H1 (cell line): ENCODE measurements at regions not wholly inside any gene's neighbourhood (a gene's known extent, or its start where the extent isn't known, plus 50 kb on each side); places are given as distances from the start of the nearest gene placed in this dataset.

ENCODE experiments used
- CTCF ChIA-PET: fragments of 300-600 bp; sonication (Branson Sonifier 250); formaldehyde crosslinking; loops from one replicate; lab custom pipeline; 2021; ENCODE audit not compliant: partially characterized antibody; lab: Charles Lee
- POLR2A ChIA-PET: fragments of 300-600 bp; sonication (Branson Sonifier 250); formaldehyde crosslinking; loops from one replicate; lab custom pipeline; 2021; ENCODE audit warnings: inconsistent platforms; ENCODE audit not compliant: partially characterized antibody; lab: Charles Lee
- DNase-seq, 2 experiments: peaks; one replicate each; pipeline versions ENCODE4 v3.0.0 to v3.0.0-alpha.2; 2010 to 2022; ENCODE audit warnings: low spot score in 2 of 2, low read depth in 1 of 2, mixed read lengths in 1 of 2
- FAIRE-seq: peaks from 2 replicates; lab custom pipeline; 2011; peaks lifted over from hg19 to GRCh38; lab: Jason Lieb, UNC
- H2AFZ ChIP-seq: 2 replicates; pipeline ENCODE4 v1.8.1; 2012; ENCODE audit warnings: low read length, inconsistent platforms
- H2AK5ac ChIP-seq: 2 replicates; pipeline ENCODE4 v1.6.1; 2013; ENCODE audit warnings: low read depth, low read length
- H2BK120ac ChIP-seq: replicated peaks from 2 replicates; pipeline ENCODE3; 2013; ENCODE audit warnings: low read depth, low read length, inconsistent platforms
- H2BK12ac ChIP-seq: 2 replicates; pipeline ENCODE4 v1.6.1; 2013; ENCODE audit warnings: low read depth, low read length
- H2BK15ac ChIP-seq: 2 replicates; pipeline ENCODE4 v1.6.1; 2013; ENCODE audit warnings: low read length
- H2BK20ac ChIP-seq: 2 replicates; pipeline ENCODE4 v1.6.1; 2013; ENCODE audit warnings: low read length
- H2BK5ac ChIP-seq: 2 replicates; pipeline ENCODE4 v1.6.1; 2013; ENCODE audit warnings: low read depth, low read length
- H3K14ac ChIP-seq: 2 replicates; pipeline ENCODE4 v1.6.1; 2013; ENCODE audit warnings: inconsistent platforms; ENCODE audit not compliant: insufficient read length
- H3K18ac ChIP-seq: 2 replicates; pipeline ENCODE4 v1.6.1; 2013; ENCODE audit warnings: low read length; ENCODE audit errors: extremely low read depth
- H3K23ac ChIP-seq: 2 replicates; pipeline ENCODE4 v1.6.1; 2013; ENCODE audit warnings: inconsistent platforms; ENCODE audit not compliant: insufficient read length
- H3K23me2 ChIP-seq: 2 replicates; pipeline ENCODE4 v1.6.1; 2013; ENCODE audit warnings: low read depth, low read length
- H3K27ac ChIP-seq: 2 replicates; pipeline ENCODE4 v1.6.1; 2011; ENCODE audit warnings: low read depth, low read length, inconsistent platforms
- H3K27me3 ChIP-seq, 4 experiments: replicated peaks in 1 of 4; 1 replicate in 1 of 4; 2 replicates in 3 of 4; pipeline versions ENCODE4 v1.6.1 to v1.8.1; 2011 to 2013; ENCODE audit warnings: low read length in 3 of 4, mild to moderate bottlenecking in 3 of 4, inconsistent platforms in 2 of 4, mixed read lengths in 2 of 4, moderate library complexity in 1 of 4; ENCODE audit not compliant: control insufficient read depth in 3 of 4, insufficient read depth in 3 of 4; ENCODE audit errors: extremely low read depth in 1 of 4
- H3K36me3 ChIP-seq, 4 experiments: 2 replicates each; pipeline versions ENCODE4 v1.6.1 to v1.8.1; 2011 to 2013; ENCODE audit warnings: mild to moderate bottlenecking in 4 of 4, low read length in 3 of 4, moderate library complexity in 2 of 4, control low read depth in 1 of 4, inconsistent platforms in 1 of 4; ENCODE audit not compliant: insufficient read depth in 4 of 4, control insufficient read depth in 2 of 4
- H3K4ac ChIP-seq: replicated peaks from 2 replicates; pipeline ENCODE3; 2013; ENCODE audit warnings: low read length, low read depth, mixed read lengths, inconsistent platforms; ENCODE audit not compliant: insufficient read length
- H3K4me1 ChIP-seq, 4 experiments: replicated peaks in 1 of 4; 1 replicate in 1 of 4; 2 replicates in 3 of 4; pipeline versions ENCODE4 v1.6.1 to v1.8.1; 2011 to 2013; ENCODE audit warnings: low read length in 3 of 4, inconsistent platforms in 2 of 4, mixed read lengths in 1 of 4; ENCODE audit not compliant: insufficient read depth in 4 of 4, control insufficient read depth in 3 of 4
- H3K4me2 ChIP-seq, 2 experiments: 2 replicates each; pipeline versions ENCODE4 v1.6.1 to v1.8.1; 2011 to 2013; ENCODE audit warnings: low read depth in 2 of 2, low read length in 2 of 2, control low read depth in 1 of 2, inconsistent platforms in 1 of 2, mild to moderate bottlenecking in 1 of 2; ENCODE audit not compliant: insufficient read depth in 1 of 2
- H3K4me3 ChIP-seq, 4 experiments: fragments of 200-600, 300-600 bp in 1 of 4; sonication (generic), shearing (Covaris generic), sonication (Bioruptor Twin) in 1 of 4; 2 replicates each; pipeline versions ENCODE4 v1.5.1 to v1.8.1; 2011 to 2016; ENCODE audit warnings: low read length in 4 of 4, low read depth in 3 of 4, control low read depth in 2 of 4, inconsistent platforms in 2 of 4, mild to moderate bottlenecking in 2 of 4, mixed read lengths in 1 of 4, moderate library complexity in 1 of 4; ENCODE audit not compliant: insufficient read depth in 2 of 4; ENCODE audit errors: extremely low read depth in 1 of 4
- H3K56ac ChIP-seq: replicated peaks from 2 replicates; pipeline ENCODE3; 2013; ENCODE audit warnings: low read depth, mild to moderate bottlenecking, mixed read lengths, low read length, inconsistent platforms; ENCODE audit not compliant: insufficient read length
- H3K79me1 ChIP-seq: 2 replicates; pipeline ENCODE4 v1.6.1; 2013; ENCODE audit warnings: low read depth, low read length, control low read depth
- H3K79me2 ChIP-seq, 2 experiments: 2 replicates each; pipeline versions ENCODE4 v1.6.1 to v1.8.1; 2012 to 2013; ENCODE audit warnings: low read length in 2 of 2, mild to moderate bottlenecking in 2 of 2, inconsistent platforms in 1 of 2; ENCODE audit not compliant: insufficient read depth in 2 of 2, control insufficient read depth in 1 of 2
- H3K9ac ChIP-seq, 4 experiments: replicated peaks in 1 of 4; 1 replicate in 1 of 4; 2 replicates in 3 of 4; pipeline versions ENCODE4 v1.6.1 to v1.8.1; 2011 to 2013; ENCODE audit warnings: low read depth in 3 of 4, low read length in 3 of 4, control low read depth in 2 of 4, mild to moderate bottlenecking in 2 of 4, moderate library complexity in 2 of 4, inconsistent platforms in 1 of 4; ENCODE audit errors: extremely low read depth in 1 of 4
- H3K9me3 ChIP-seq, 2 experiments: 2 replicates each; pipeline versions ENCODE4 v1.6.1 to v1.8.1; 2012 to 2013; ENCODE audit warnings: mild to moderate bottlenecking in 2 of 2, moderate library complexity in 2 of 2, control low read depth in 1 of 2, inconsistent platforms in 1 of 2, low read depth in 1 of 2, low read length in 1 of 2, mixed read lengths in 1 of 2; ENCODE audit not compliant: insufficient read depth in 2 of 2
- H4K20me1 ChIP-seq, 2 experiments: replicated peaks in 1 of 2; 2 replicates each; pipeline versions ENCODE3 to v1.8.1; 2011 to 2013; ENCODE audit warnings: inconsistent platforms in 2 of 2, low read length in 2 of 2, mild to moderate bottlenecking in 1 of 2; ENCODE audit not compliant: insufficient read depth in 2 of 2, control insufficient read depth in 1 of 2
- H4K5ac ChIP-seq: 2 replicates; pipeline ENCODE4 v1.6.1; 2013; ENCODE audit warnings: low read length, low read depth, mixed read lengths, inconsistent platforms; ENCODE audit not compliant: insufficient read length
- H4K8ac ChIP-seq: 2 replicates; pipeline ENCODE4 v1.8.0; 2013; ENCODE audit warnings: mild to moderate bottlenecking, moderate library complexity, low read length, inconsistent platforms; ENCODE audit not compliant: insufficient read depth; ENCODE audit errors: extremely low read depth
- H4K91ac ChIP-seq: replicated peaks from 2 replicates; pipeline ENCODE3; 2013; ENCODE audit warnings: low read length, mixed read lengths, inconsistent platforms; ENCODE audit not compliant: insufficient read length
- ATF3 ChIP-seq: IDR thresholded peaks from 2 replicates; pipeline ENCODE4 v1.6.1; 2011; ENCODE audit warnings: low read depth, mild to moderate bottlenecking, low read length; ENCODE audit not compliant: insufficient read depth
- EP300 ChIP-seq, 2 experiments: IDR thresholded peaks; 1 replicate in 1 of 2; 2 replicates in 1 of 2; pipeline ENCODE4 v1.6.1; 2011 to 2012; ENCODE audit warnings: low read depth in 2 of 2, low read length in 2 of 2, mild to moderate bottlenecking in 2 of 2, borderline replicate concordance in 1 of 2, inconsistent platforms in 1 of 2, moderate library complexity in 1 of 2
- JUN ChIP-seq: IDR thresholded peaks from 2 replicates; pipeline ENCODE4 v1.6.1; 2011; ENCODE audit warnings: low read depth, mild to moderate bottlenecking, improper control_type of control experiment, low read length
- JUND ChIP-seq: IDR thresholded peaks from 2 replicates; pipeline ENCODE4 v1.6.1; 2011; ENCODE audit warnings: mild to moderate bottlenecking, improper control_type of control experiment, low read length
- NANOG ChIP-seq: IDR thresholded peaks from 2 replicates; pipeline ENCODE4 v1.6.1; 2011; ENCODE audit warnings: low read length, low read depth, mild to moderate bottlenecking, inconsistent platforms; ENCODE audit not compliant: insufficient read depth, poor library complexity, severe bottlenecking
- PHF8 ChIP-seq: fragments of 200-600 bp; sonication (generic); conservative IDR thresholded peaks from 2 replicates; pipeline ENCODE4 v1.7.1; 2012; ENCODE audit warnings: low read depth, mild to moderate bottlenecking, inconsistent platforms, low read length, moderate library complexity
- RBBP5 ChIP-seq: IDR thresholded peaks from 2 replicates; pipeline ENCODE4 v1.7.1; 2012; ENCODE audit warnings: low read depth, mild to moderate bottlenecking, inconsistent platforms, low read length, moderate library complexity, borderline replicate concordance
- RNF2 ChIP-seq: fragments of 200-900, 300-1000 bp; sonication (generic); IDR thresholded peaks from 2 replicates; pipeline ENCODE4 v1.7.1; 2016; ENCODE audit warnings: borderline replicate concordance, low read depth, mild to moderate bottlenecking, antibody characterized with exemption, low read length; ENCODE audit not compliant: poor library complexity, severe bottlenecking; ENCODE audit errors: missing control alignments
- RXRA ChIP-seq: IDR thresholded peaks from 2 replicates; pipeline ENCODE4 v1.6.1; 2011; ENCODE audit warnings: low read depth, mild to moderate bottlenecking, low read length, moderate library complexity; ENCODE audit not compliant: insufficient read depth
- SP4 ChIP-seq: IDR thresholded peaks from 2 replicates; pipeline ENCODE4 v1.6.1; 2012; ENCODE audit warnings: low read length, inconsistent platforms
- SRF ChIP-seq: IDR thresholded peaks from 2 replicates; pipeline ENCODE4 v1.6.1; 2011; ENCODE audit warnings: mild to moderate bottlenecking, low read depth, low read length, moderate library complexity
- SUZ12 ChIP-seq: fragments of 200-600 bp; sonication (generic); IDR thresholded peaks from 2 replicates; pipeline ENCODE4 v1.6.1; 2012; ENCODE audit warnings: mild to moderate bottlenecking, inconsistent platforms, low read length, moderate library complexity, mixed read lengths
- YY1 ChIP-seq: IDR thresholded peaks from 2 replicates; pipeline ENCODE4 v1.6.1; 2011; ENCODE audit warnings: low read depth, mild to moderate bottlenecking, low read length
- WGBS, 2 experiments: shearing (Covaris generic) in 1 of 2; methylation state at CpG; one replicate each; pipeline versions ENCODE4 v1.1.6 to v1.1.7; 2013 to 2015; ENCODE audit warnings: low lambda C conversion rate in 2 of 2, mixed read lengths in 2 of 2, inconsistent platforms in 1 of 2, low coverage in 1 of 2, missing lambda C conversion rate in 1 of 2; ENCODE audit not compliant: insufficient replicate concordance in 2 of 2, insufficient coverage in 1 of 2, insufficient read length in 1 of 2; ENCODE audit errors: extremely low coverage in 1 of 2, missing lambda C conversion rate in 1 of 2; 5-methylcytosine and 5-hydroxymethylcytosine counted together

GRCh38 chr5:106656821-106657220 lies 1013.9 kb downstream of the EFNA5 start:
- Histone ChIP-seq H4K91ac (no peak overlapping the region), H2AK5ac (no peak overlapping the region), H3K4me3 (no peak overlapping the region), H4K5ac (no peak overlapping the region), H2BK120ac (no peak overlapping the region), H3K9ac (no peak overlapping the region), H4K20me1 (no peaks in the 10 kb centered on the region), H3K27me3 (no peaks in the 10 kb centered on the region), H2BK20ac (no peak overlapping the region), H2AFZ (no peak overlapping the region), H3K23ac (no peak overlapping the region), H3K56ac (no peak overlapping the region), H2BK5ac (no peak overlapping the region), H3K4ac (no peak overlapping the region), H3K4me2 (no peak overlapping the region), H3K36me3 (no peaks in the 10 kb centered on the region), H2BK12ac (no peak overlapping the region), H3K4me1 (no peaks in the 10 kb centered on the region), H4K8ac (no peak overlapping the region), H3K9me3 (no peaks in the 10 kb centered on the region; a peak in 1 of 4 replicates), H3K23me2 (no peaks in the 10 kb centered on the region), H3K14ac (no peak overlapping the region), H3K27ac (no peak overlapping the region), H2BK15ac (no peak overlapping the region), H3K79me2 (no peaks in the 10 kb centered on the region), H3K18ac (no peak overlapping the region), H3K79me1 (no peaks in the 10 kb centered on the region)
- TF ChIP-seq JUND (no peak), EP300 (IDR thresholded peaks at IDR 0.05; ENCODE audit: borderline replicate concordance in 1 of 2, low read depth in 2 of 2, low read length in 2 of 2) (no peak), SP4 (no peak), SUZ12 (no peak), RBBP5 (no peak), SRF (no peak), ATF3 (no peak), YY1 (no peak), NANOG (no peak), PHF8 (no peak), RNF2 (no peak), JUN (no peak), RXRA (no peak)
- 90% methylated on average over 2 of the region's 2 CpGs; no CpG with 5 or more reads in 1 of the 2 experiments for WGBS, 2 experiments
- ChIA-PET POLR2A (no interaction called here), CTCF (interaction anchor here (0.5 to 1.6 kb wide), 2 partner anchors 10 to 1374 kb away, joined by 3 to 4 read pairs; no protein-coding TSS in a partner anchor)
- no peak for DNase-seq
- FAIRE-seq = no peak
